C4-2B (cell line): ENCODE measurements at regions not wholly inside any gene's neighbourhood (a gene's known extent, or its start where the extent isn't known, plus 50 kb on each side); places are given as distances from the start of the nearest gene placed in this dataset.
"Not testable (repeated sequence)": the region's sequence is repeated elsewhere in the genome, so short reads cannot be mapped to it uniquely, and the experiment has no call there.

Experiments
- H3K27ac ChIP-seq: fragments of 450-650 bp; 2 replicates; pipeline ENCODE4 v1.5.1; 2017
- CTCF ChIP-seq: fragments of 450-650 bp; conservative IDR thresholded peaks from 2 replicates; pipeline ENCODE4 v1.5.1; 2017; ENCODE audit warnings: mild to moderate bottlenecking
- ZFX ChIP-seq: fragments of 450-650 bp; IDR thresholded peaks from 2 replicates; pipeline ENCODE4 v1.6.1; 2017

DNA sequence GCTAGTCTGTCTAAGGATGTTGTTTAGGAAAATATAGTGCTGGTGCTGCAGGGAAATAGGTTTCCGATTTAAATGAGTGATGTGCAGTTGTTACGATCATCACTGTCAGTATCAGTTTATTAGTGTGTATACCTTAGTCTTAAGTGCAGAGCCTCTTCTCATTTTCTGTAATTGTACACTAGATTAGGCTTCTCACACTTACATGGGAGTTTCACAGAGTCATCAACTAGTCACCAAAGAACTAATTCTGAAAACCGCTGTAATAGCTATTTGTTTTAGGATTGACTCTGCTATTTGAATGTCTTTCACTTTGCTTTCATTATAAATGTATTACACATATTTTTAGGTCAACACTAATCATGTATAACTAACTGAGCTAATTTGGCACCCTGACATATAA is 99.8 kb upstream of the ZEB2 start:
- no peak overlapping the region for H3K27ac ChIP-seq
- TF ChIP-seq CTCF (no peak), ZFX (no peak)

GRCh38 chr2:144617171-144617570 is 97.3 kb upstream of the ZEB2 start:
- H3K27ac ChIP-seq, result not testable (repeated sequence)

DNA sequence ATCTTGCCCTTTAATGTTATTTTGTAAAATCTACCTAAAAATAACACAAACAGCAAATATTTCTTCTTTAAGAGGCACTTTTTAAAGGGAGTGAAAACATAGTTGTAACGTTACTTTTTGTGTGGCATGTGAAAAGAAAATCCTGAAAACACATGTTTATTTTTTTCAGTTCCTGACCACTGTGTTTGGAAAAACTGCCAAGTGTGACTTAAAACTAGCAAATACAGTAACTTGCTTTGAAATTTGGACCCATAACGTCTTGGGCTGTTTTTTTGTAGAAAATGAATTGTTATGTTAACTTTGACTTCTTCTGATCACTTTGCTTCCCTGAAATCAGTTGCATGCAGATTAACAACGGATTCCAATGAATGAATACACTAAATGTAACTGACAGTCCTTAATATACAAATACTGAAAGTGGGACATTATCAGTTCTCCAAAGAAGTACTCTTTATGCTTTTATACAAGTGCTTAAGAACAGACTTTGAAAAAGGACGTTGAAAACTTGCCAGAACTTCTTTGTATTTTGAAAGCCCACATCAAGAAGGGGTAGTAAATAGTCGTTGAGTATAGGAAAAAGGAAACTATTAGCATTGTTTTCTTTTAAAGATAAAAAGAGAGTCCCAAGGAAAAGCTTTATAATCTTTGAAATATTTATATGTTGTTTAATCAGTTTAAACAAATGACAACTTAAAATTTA is 96.1 kb upstream of the ZEB2 start:
- no peak overlapping the region for H3K27ac ChIP-seq
- TF ChIP-seq CTCF (no peak), ZFX (no peak)

- H3K27ac ChIP-seq, result no peak overlapping the region
- TF ChIP-seq CTCF (no peak), ZFX (no peak)
Measured at GRCh38 chr2:144607891-144608521, 88.1 kb upstream of the ZEB2 start.

GRCh38 chr2:144607099-144607498 is 87.2 kb upstream of the ZEB2 start:
- no peak for TF ChIP-seq ZFX
- TF ChIP-seq CTCF, result no peak
- no peak overlapping the region for H3K27ac ChIP-seq

GRCh38 chr2:144606466-144607095 is 86.7 kb upstream of the ZEB2 start:
- no peak overlapping the region for H3K27ac ChIP-seq
- TF ChIP-seq CTCF, result no peak
- TF ChIP-seq ZFX, result no peak

GRCh38 chr2:144605231-144605840 is 85.4 kb upstream of the ZEB2 start:
- no peak for TF ChIP-seq ZFX
- TF ChIP-seq CTCF, result no peak
- no peak overlapping the region for H3K27ac ChIP-seq
